ENCODE measurements at regions not wholly inside any gene's neighbourhood (a gene's known extent, or its start where the extent isn't known, plus 50 kb on each side); places are given as distances from the start of the nearest gene placed in this dataset.

- Histone ChIP-seq H3K36me3 (ENCODE audit: control insufficient read depth, insufficient read depth, low read length) (peaks cover 3% of the 10 kb centered on the region; the same call in 1 of the 2 replicates), H3K27me3 (ENCODE audit: control insufficient read depth, insufficient read depth, low read length) (peaks cover 18% of the 10 kb centered on the region)
- POLR2A ChIA-PET = no interaction called here
Measured at GRCh38 chr17:49906531-49907136, 58.8 kb upstream of the TAC4 start.

DNA sequence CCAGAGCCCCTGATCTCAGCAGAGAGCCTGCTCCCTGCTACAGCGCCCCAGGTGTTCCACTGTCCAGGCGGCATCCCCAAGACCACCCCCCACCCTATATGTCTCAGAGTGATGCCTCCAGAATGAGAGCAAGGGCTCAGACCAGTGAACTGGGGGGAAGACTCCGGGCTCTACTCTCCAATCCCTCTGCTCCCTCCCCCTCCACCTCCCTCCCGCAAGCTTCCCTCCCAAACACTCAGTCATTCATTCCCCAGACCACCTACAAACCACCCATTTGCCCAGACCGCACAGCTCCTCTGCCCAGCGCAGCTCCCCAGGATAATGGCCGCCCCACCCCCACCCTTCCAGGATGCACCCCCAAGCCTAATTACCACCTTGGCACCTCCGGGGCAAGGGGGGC, 59.4 kb upstream of the TAC4 start:
- Histone ChIP-seq H3K9me3 (ENCODE audit: control insufficient read depth, insufficient read depth, low read depth, low read length) (no peaks in the 10 kb centered on the region), H3K27me3 (ENCODE audit: control insufficient read depth, insufficient read depth, low read length) (peaks cover 18% of the 10 kb centered on the region), H3K4me3 (ENCODE audit: low read depth in 2 of 2, low read length in 2 of 2) (no peak overlapping the region), H3K27ac (ENCODE audit: low read length) (no peak overlapping the region), H3K4me1 (ENCODE audit: control insufficient read depth, insufficient read depth, low read length) (peaks cover 22% of the 10 kb centered on the region), H3K36me3 (ENCODE audit: control insufficient read depth, insufficient read depth, low read length) (peaks cover 3% of the 10 kb centered on the region; the same call in 1 of the 2 replicates)
- ATAC-seq (no peak), DNase-seq (ENCODE audit: low read depth, low spot score) (no peak)
- intact Hi-C loops (cut with micrococcal nuclease; ENCODE audit: unreplicated experiment) (no loop called here), in situ Hi-C loops (cut with HindIII; ENCODE audit: low pct_unique_long_range_greater_than_20kb, low sequenced_read_pairs) (loop anchor here (5.0 kb wide), 1 partner anchor 90 kb away; the partner anchor contains the start of gene DLX3)
- CTCF ChIA-PET = no interaction called here
- BruUV-seq (replicated peaks) = no TSS peak
- TF ChIP-seq TCF7L2 (IDR thresholded peaks at IDR 0.05; ENCODE audit: low read depth, low read length) (no peak), POLR2AphosphoS5 (IDR thresholded peaks at IDR 0.05; ENCODE audit: low read depth, low read length) (no peak), SIN3A (IDR thresholded peaks at IDR 0.05; ENCODE audit: borderline replicate concordance, insufficient read depth, low read depth, low read length) (no peak)
- TF ChIP-seq, protein P1, sequence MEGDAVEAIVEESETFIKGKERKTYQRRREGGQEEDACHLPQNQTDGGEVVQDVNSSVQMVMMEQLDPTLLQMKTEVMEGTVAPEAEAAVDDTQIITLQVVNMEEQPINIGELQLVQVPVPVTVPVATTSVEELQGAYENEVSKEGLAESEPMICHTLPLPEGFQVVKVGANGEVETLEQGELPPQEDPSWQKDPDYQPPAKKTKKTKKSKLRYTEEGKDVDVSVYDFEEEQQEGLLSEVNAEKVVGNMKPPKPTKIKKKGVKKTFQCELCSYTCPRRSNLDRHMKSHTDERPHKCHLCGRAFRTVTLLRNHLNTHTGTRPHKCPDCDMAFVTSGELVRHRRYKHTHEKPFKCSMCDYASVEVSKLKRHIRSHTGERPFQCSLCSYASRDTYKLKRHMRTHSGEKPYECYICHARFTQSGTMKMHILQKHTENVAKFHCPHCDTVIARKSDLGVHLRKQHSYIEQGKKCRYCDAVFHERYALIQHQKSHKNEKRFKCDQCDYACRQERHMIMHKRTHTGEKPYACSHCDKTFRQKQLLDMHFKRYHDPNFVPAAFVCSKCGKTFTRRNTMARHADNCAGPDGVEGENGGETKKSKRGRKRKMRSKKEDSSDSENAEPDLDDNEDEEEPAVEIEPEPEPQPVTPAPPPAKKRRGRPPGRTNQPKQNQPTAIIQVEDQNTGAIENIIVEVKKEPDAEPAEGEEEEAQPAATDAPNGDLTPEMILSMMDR (IDR thresholded peaks at IDR 0.05) = no peak
- TF ChIP-seq, protein P2, sequence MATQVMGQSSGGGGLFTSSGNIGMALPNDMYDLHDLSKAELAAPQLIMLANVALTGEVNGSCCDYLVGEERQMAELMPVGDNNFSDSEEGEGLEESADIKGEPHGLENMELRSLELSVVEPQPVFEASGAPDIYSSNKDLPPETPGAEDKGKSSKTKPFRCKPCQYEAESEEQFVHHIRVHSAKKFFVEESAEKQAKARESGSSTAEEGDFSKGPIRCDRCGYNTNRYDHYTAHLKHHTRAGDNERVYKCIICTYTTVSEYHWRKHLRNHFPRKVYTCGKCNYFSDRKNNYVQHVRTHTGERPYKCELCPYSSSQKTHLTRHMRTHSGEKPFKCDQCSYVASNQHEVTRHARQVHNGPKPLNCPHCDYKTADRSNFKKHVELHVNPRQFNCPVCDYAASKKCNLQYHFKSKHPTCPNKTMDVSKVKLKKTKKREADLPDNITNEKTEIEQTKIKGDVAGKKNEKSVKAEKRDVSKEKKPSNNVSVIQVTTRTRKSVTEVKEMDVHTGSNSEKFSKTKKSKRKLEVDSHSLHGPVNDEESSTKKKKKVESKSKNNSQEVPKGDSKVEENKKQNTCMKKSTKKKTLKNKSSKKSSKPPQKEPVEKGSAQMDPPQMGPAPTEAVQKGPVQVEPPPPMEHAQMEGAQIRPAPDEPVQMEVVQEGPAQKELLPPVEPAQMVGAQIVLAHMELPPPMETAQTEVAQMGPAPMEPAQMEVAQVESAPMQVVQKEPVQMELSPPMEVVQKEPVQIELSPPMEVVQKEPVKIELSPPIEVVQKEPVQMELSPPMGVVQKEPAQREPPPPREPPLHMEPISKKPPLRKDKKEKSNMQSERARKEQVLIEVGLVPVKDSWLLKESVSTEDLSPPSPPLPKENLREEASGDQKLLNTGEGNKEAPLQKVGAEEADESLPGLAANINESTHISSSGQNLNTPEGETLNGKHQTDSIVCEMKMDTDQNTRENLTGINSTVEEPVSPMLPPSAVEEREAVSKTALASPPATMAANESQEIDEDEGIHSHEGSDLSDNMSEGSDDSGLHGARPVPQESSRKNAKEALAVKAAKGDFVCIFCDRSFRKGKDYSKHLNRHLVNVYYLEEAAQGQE (IDR thresholded peaks at IDR 0.05; ENCODE audit: insufficient read depth in 1 of 2, low read depth in 2 of 2, low read length in 1 of 2) = no peak
- POLR2A ChIA-PET = no interaction called here

More at GRCh38 chr17:49906531-49907136, 58.8 kb upstream of the TAC4 start:
- intact Hi-C loops (cut with micrococcal nuclease; ENCODE audit: unreplicated experiment) = no loop called here
- no peak overlapping the region for H3K4me3 ChIP-seq (ENCODE audit: low read depth in 2 of 2, low read length in 2 of 2)
- H3K9me3 ChIP-seq (ENCODE audit: control insufficient read depth, insufficient read depth, low read depth, low read length) = no peaks in the 10 kb centered on the region
- ATAC-seq = no peak
- DNase-seq (ENCODE audit: low read depth, low spot score) = no peak
- no peak overlapping the region for H3K27ac ChIP-seq (ENCODE audit: low read length)
- BruUV-seq (replicated peaks) = no TSS peak
- CTCF ChIA-PET = interaction anchor here (0.6 kb wide), 1 partner anchor 91 kb away, joined by 5 read pairs; no protein-coding TSS in a partner anchor
- in situ Hi-C loops (cut with HindIII; ENCODE audit: low pct_unique_long_range_greater_than_20kb, low sequenced_read_pairs) = loop anchor here (5.0 kb wide), 1 partner anchor 91 kb away; the partner anchor contains the start of gene DLX3
- peaks cover 25% of the 10 kb centered on the region for H3K4me1 ChIP-seq (ENCODE audit: control insufficient read depth, insufficient read depth, low read length)
- TF ChIP-seq POLR2AphosphoS5 (IDR thresholded peaks at IDR 0.05; ENCODE audit: low read depth, low read length) (no peak), SIN3A (IDR thresholded peaks at IDR 0.05; ENCODE audit: borderline replicate concordance, insufficient read depth, low read depth, low read length) (no peak), TCF7L2 (IDR thresholded peaks at IDR 0.05; ENCODE audit: low read depth, low read length) (no peak)
- TF ChIP-seq, protein P1 (IDR thresholded peaks at IDR 0.05) = no peak
- TF ChIP-seq, protein P2 (IDR thresholded peaks at IDR 0.05; ENCODE audit: insufficient read depth in 1 of 2, low read depth in 2 of 2, low read length in 1 of 2) = no peak

Data from Panc1 (cell line).